Loucy (cell line): ENCODE measurements at regions not wholly inside any gene's neighbourhood (a gene's known extent, or its start where the extent isn't known, plus 50 kb on each side); places are given as distances from the start of the nearest gene placed in this dataset.

Source experiments
- CTCF ChIP-seq: fragments of 200-600 bp; sonication (generic); conservative IDR thresholded peaks from 2 replicates; pipeline ENCODE4 v1.5.1; 2014; ENCODE audit warnings: mild to moderate bottlenecking, antibody characterized with exemption, low read length
- EZH2phosphoT487 ChIP-seq: fragments of 200-600 bp; IDR thresholded peaks from 2 replicates; pipeline ENCODE4 v1.6.1; 2018; ENCODE audit warnings: antibody characterized with exemption, mild to moderate bottlenecking, moderate library complexity, borderline replicate concordance

GRCh38 chr11:41851743-41852142, 392.3 kb upstream of the LRRC4C start:
- TF ChIP-seq CTCF (no peak), EZH2phosphoT487 (no peak)
